ENCODE measurements at regions not wholly inside any gene's neighbourhood (a gene's known extent, or its start where the extent isn't known, plus 50 kb on each side); places are given as distances from the start of the nearest gene placed in this dataset.

GRCh38 chr20:6689339-6689973 is 78.0 kb upstream of the BMP2 start:
- no peak for TF ChIP-seq ZNF175 (tag by site-specific recombination; IDR thresholded peaks at IDR 0.05)
- TF ChIP-seq PBX3 (CRISPR knock-in tag; IDR thresholded peaks at IDR 0.05) = no peak
- TF ChIP-seq CTCF (tag by site-specific recombination; IDR thresholded peaks at IDR 0.05) = no peak
- TF ChIP-seq ZNF350 (tag by site-specific recombination; IDR thresholded peaks at IDR 0.05) = no peak
- no peak for TF ChIP-seq ZNF121 (tag by site-specific recombination; IDR thresholded peaks at IDR 0.05)
- TF ChIP-seq ZNF37A (tag by site-specific recombination; IDR thresholded peaks at IDR 0.05) = no peak
- no peak for TF ChIP-seq TCF7L2 (IDR thresholded peaks at IDR 0.05; ENCODE audit: borderline replicate concordance, low read depth, low read length)
- TF ChIP-seq RBAK (tag by site-specific recombination; IDR thresholded peaks at IDR 0.05) = no peak
